Brain microvascular endothelial cell (primary cell): ENCODE measurements at regions not wholly inside any gene's neighbourhood (a gene's known extent, or its start where the extent isn't known, plus 50 kb on each side); places are given as distances from the start of the nearest gene placed in this dataset.

Experiments used
- DNase-seq: peaks from one replicate; pipeline ENCODE4 v3.0.0-alpha.2; 2020
- H3K27ac ChIP-seq: fragments of 250-450 bp; sonication (Bioruptor Pico); 2 replicates; pipeline ENCODE4 v1.5.1; 2020; ENCODE audit warnings: mild to moderate bottlenecking, moderate library complexity
- H3K27me3 ChIP-seq: fragments of 250-450 bp; sonication (Bioruptor Pico); replicated peaks from 2 replicates; pipeline ENCODE4 v1.5.1; 2020; ENCODE audit warnings: mild to moderate bottlenecking
- H3K36me3 ChIP-seq: fragments of 250-450 bp; sonication (Bioruptor Pico); replicated peaks from 2 replicates; pipeline ENCODE4 v1.5.1; 2020; ENCODE audit warnings: mild to moderate bottlenecking
- H3K4me3 ChIP-seq: 2 replicates; pipeline ENCODE4 v1.5.1; 2011; ENCODE audit warnings: low read depth, mild to moderate bottlenecking, control low read depth, low read length, moderate library complexity
- in situ Hi-C: cut with HindIII; loops from 2 replicates; pipeline ENCODE4 v1.10.0; 2017; ENCODE audit warnings: low sequenced_read_pairs, low pct_ligation_motif_present
- TF ChIP-seq, protein P1 (sequence below): IDR thresholded peaks from 2 replicates; pipeline ENCODE4 v1.5.1; 2011; ENCODE audit warnings: low read depth, mild to moderate bottlenecking, moderate library complexity, low read length, control low read depth, inconsistent platforms; ENCODE audit errors: missing control alignments

DNA sequence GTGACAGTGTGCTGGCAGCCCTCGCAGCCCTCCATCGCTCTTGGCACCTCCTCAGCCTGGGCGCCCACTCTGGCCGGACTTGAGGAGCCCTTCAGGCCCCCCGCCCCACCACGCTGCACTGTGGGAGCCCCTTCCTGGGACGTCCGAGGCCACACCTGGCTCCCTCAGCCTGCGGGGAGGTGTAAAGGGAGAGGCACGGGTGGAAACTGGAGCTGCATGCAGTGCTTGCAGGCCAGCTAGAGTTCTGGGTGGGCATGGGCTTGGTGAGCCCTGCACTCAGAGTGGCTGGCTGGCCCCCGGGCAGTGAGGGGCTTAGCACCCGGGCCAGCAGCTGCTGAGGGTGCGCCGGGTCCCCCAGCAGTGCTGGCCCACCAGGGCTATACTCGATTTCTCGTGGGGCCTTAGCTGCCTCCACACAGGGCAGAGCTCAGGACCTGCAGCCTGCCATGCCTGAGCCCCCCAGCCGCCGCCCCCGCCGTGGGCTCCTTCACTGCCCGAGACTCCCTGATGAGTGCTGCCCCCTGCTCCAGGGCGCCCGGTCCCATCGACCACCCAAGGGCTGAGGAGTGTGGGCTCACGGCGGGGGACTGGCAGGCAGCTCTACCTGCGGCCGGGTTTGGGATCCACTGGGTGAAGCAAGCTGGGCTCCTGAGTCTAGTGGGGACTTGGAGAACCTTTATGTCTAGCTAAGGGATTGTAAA is 1672.7 kb upstream of the PCDH7 start:
- TF ChIP-seq, protein P1, sequence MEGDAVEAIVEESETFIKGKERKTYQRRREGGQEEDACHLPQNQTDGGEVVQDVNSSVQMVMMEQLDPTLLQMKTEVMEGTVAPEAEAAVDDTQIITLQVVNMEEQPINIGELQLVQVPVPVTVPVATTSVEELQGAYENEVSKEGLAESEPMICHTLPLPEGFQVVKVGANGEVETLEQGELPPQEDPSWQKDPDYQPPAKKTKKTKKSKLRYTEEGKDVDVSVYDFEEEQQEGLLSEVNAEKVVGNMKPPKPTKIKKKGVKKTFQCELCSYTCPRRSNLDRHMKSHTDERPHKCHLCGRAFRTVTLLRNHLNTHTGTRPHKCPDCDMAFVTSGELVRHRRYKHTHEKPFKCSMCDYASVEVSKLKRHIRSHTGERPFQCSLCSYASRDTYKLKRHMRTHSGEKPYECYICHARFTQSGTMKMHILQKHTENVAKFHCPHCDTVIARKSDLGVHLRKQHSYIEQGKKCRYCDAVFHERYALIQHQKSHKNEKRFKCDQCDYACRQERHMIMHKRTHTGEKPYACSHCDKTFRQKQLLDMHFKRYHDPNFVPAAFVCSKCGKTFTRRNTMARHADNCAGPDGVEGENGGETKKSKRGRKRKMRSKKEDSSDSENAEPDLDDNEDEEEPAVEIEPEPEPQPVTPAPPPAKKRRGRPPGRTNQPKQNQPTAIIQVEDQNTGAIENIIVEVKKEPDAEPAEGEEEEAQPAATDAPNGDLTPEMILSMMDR, result no peak
- in situ Hi-C loops, result no loop called here
- DNase-seq, result no peak
- H3K27me3 ChIP-seq, result no peaks in the 10 kb centered on the region
- H3K4me3 ChIP-seq, result no peak overlapping the region
- no peak overlapping the region for H3K27ac ChIP-seq
- no peaks in the 10 kb centered on the region for H3K36me3 ChIP-seq

DNA sequence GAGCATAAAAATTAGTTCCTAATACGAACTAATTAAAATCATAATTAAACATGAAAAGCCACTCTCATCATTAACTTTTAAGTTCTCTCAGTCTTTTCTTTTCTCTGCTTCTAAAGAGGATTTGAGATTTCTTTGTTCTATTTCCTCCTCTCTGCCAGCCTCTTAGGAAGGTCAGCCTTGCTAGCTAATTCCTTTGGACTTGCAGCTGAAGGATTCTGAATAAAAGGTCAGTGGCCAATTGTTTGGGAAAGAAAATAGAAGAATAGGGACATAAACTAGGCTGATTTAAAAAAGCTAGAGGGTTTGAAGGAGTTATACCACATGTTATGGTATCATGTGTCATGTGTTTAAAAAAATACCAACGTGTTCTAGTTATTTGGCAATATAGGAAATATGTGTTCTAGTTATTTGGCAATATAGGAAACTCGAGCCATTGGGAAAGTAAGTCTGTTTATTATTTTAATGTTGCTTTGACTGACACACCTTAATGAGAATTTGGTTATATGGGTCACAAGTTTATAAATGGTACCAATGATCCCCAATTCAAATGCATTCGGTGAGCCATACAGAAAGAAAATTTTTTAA is 1668.7 kb upstream of the PCDH7 start:
- H3K36me3 ChIP-seq, result no peaks in the 10 kb centered on the region
- H3K27ac ChIP-seq, result no peak overlapping the region
- no peaks in the 10 kb centered on the region for H3K27me3 ChIP-seq
- H3K4me3 ChIP-seq, result no peak overlapping the region
- in situ Hi-C loops, result no loop called here
- TF ChIP-seq, protein P1, result no peak
- no peak for DNase-seq

DNA sequence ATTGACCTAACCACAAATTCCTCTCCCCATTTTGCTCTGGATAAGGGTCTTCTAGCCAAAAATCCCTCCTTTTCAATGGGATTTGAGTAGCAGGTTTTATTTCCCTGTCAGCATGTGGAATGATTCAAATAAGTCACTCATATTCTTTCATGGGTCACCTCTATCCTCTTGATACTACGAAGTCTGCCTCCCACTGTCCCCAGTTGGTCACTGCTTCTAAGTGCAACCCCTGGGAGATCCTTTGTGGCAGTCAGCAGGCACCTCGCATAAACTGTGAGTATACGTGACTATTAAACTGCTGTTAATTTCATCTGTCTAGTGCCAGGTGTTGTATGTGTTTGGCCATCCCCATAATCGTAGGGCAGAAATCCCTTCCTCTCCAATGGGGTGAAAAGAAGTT is 1667.9 kb upstream of the PCDH7 start:
- H3K27ac ChIP-seq, result no peak overlapping the region
- in situ Hi-C loops, result no loop called here
- DNase-seq, result no peak
- TF ChIP-seq, protein P1, result no peak
- no peak overlapping the region for H3K4me3 ChIP-seq
- H3K36me3 ChIP-seq, result no peaks in the 10 kb centered on the region
- H3K27me3 ChIP-seq, result no peaks in the 10 kb centered on the region

DNA sequence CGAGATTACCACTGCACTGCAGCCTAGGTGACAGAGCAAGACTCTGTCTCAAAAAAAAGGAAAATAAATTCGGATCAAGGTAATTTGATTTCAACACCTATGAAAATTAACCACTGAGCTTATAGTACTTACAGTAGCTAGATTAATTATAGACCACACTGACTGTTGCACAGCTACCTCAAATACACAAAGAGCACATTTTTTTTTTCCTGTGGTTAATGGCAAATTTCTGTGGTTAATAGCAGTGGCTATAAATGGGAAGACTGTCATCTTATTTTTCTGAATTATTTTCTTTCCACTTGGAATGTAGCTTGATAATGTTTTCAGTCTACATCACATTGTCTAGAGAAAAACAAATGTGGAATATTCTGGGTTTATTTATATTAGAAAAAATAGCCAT is 1661.6 kb upstream of the PCDH7 start:
- TF ChIP-seq, protein P1, result no peak
- in situ Hi-C loops, result no loop called here
- no peaks in the 10 kb centered on the region for H3K36me3 ChIP-seq
- no peak for DNase-seq
- H3K27me3 ChIP-seq, result no peaks in the 10 kb centered on the region
- H3K27ac ChIP-seq, result no peak overlapping the region
- no peak overlapping the region for H3K4me3 ChIP-seq

DNA sequence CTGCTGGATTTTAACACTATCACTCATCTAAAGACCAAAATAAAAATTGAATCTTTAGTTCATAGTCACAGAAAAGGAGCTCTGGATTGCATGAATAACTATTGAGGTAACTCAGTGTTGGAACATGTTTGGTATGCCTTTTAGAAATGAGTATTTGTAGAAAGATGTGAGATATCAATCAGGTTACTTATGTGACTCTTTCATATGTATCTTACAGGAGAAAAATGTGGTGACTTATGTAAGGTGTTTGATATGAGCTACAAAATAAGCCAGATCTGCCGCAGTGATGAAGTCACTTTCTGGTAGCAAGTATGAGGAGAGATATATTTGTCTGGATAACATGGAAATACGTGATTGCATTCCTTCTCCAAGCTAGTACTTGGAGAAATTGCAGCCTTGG is 1653.3 kb upstream of the PCDH7 start:
- DNase-seq, result no peak
- TF ChIP-seq, protein P1, result no peak
- Histone ChIP-seq H3K27ac (no peak overlapping the region), H3K27me3 (no peaks in the 10 kb centered on the region), H3K36me3 (no peaks in the 10 kb centered on the region), H3K4me3 (no peak overlapping the region)
- in situ Hi-C loops, result no loop called here

DNA sequence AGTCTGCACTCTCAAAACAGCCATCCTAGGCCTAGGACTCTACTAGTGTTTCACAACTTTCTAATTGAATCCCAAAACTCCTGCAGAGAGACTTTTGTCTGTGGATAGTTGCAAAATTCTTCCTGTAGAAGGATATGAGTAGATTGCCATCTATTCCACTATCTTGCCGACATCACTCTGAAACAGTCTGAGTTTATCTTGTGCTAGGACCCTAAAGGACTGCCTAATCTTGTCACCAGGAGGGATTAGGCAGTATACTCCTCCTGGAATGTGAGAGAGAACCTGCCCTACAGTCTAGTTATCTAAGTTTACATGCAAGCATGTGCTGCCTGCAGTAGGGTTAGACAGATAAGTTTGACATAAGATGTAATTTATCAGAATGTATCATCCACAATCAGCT is 1646.6 kb upstream of the PCDH7 start:
- no peak overlapping the region for H3K27ac ChIP-seq
- in situ Hi-C loops, result no loop called here
- H3K27me3 ChIP-seq, result no peaks in the 10 kb centered on the region
- no peak for DNase-seq
- H3K36me3 ChIP-seq, result no peaks in the 10 kb centered on the region
- TF ChIP-seq, protein P1, result no peak
- H3K4me3 ChIP-seq, result no peak overlapping the region
